Body of pancreas (tissue), 4 donors: ENCODE measurements at regions not wholly inside any gene's neighbourhood (a gene's known extent, or its start where the extent isn't known, plus 50 kb on each side); places are given as distances from the start of the nearest gene placed in this dataset.
"Not testable (repeated sequence)": the region's sequence is repeated elsewhere in the genome, so short reads cannot be mapped to it uniquely, and the experiment has no call there.

Experiments used
- POLR2A ChIP-seq, 3 donors: fragments of 450-650 bp; IDR thresholded peaks; one replicate each; pipeline ENCODE4 v1.6.1; 2016; ENCODE audit warnings: antibody characterized with exemption in 3 of 3, mild to moderate bottlenecking in 2 of 3
- TF ChIP-seq, protein P1 (sequence below), 7 experiments: fragments of 450-650 bp in 4 of 7; fragments of 200-600 bp in 3 of 7; sonication (generic) in 3 of 7; IDR thresholded peaks; one replicate each; pipeline ENCODE4 v1.5.1; 2016 to 2019; ENCODE audit warnings: antibody characterized with exemption in 7 of 7

DNA sequence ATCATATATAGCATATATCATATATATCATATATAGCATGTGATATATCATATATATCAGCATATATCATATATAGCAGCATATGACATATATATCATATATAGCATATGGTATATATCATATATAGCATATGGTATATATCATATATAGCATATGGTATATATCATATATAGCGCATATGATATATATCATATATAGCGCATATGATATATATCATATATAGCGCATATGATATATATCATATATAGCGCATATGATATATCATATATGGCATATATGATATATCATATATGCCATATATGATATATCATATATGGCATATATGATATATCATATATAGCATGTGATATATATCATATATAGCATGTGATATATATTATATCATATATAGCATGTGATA, 680.4 kb upstream of the HS3ST1 start:
- TF ChIP-seq POLR2A (IDR thresholded peaks at IDR 0.05), result not testable (repeated sequence)
- TF ChIP-seq, protein P1, sequence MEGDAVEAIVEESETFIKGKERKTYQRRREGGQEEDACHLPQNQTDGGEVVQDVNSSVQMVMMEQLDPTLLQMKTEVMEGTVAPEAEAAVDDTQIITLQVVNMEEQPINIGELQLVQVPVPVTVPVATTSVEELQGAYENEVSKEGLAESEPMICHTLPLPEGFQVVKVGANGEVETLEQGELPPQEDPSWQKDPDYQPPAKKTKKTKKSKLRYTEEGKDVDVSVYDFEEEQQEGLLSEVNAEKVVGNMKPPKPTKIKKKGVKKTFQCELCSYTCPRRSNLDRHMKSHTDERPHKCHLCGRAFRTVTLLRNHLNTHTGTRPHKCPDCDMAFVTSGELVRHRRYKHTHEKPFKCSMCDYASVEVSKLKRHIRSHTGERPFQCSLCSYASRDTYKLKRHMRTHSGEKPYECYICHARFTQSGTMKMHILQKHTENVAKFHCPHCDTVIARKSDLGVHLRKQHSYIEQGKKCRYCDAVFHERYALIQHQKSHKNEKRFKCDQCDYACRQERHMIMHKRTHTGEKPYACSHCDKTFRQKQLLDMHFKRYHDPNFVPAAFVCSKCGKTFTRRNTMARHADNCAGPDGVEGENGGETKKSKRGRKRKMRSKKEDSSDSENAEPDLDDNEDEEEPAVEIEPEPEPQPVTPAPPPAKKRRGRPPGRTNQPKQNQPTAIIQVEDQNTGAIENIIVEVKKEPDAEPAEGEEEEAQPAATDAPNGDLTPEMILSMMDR (IDR thresholded peaks at IDR 0.05), result not testable (repeated sequence)
